GM23338 (cell line): ENCODE measurements at regions not wholly inside any gene's neighbourhood (a gene's known extent, or its start where the extent isn't known, plus 50 kb on each side); places are given as distances from the start of the nearest gene placed in this dataset.

Source experiments
- ATAC-seq: fragments of 200-7000 bp; cut with Tn5 transposase; 3 replicates; pipeline ENCODE4 v1.9.1; 2020
- DNase-seq: peaks from one replicate; pipeline ENCODE4 v3.0.0-alpha.2; 2015; ENCODE audit warnings: low spot score
- H2AFZ ChIP-seq: fragments of 200-600 bp; sonication (generic); 2 replicates; pipeline ENCODE4 v1.8.0; 2016; ENCODE audit warnings: antibody characterized with exemption, mild to moderate bottlenecking, moderate library complexity
- H3F3A ChIP-seq: fragments of 200-600 bp; sonication (generic); replicated peaks from 2 replicates; pipeline ENCODE4 v1.8.0; 2017; ENCODE audit warnings: antibody characterized with exemption, mixed run types, low read depth
- H3K27ac ChIP-seq: fragments of 200-600 bp; sonication (generic); 2 replicates; pipeline ENCODE4 v1.6.1; 2016; ENCODE audit warnings: low read depth
- H3K27me3 ChIP-seq: fragments of 200-600 bp; sonication (generic); 2 replicates; pipeline ENCODE4 v1.8.0; 2016; ENCODE audit warnings: mild to moderate bottlenecking, mixed run types, moderate library complexity; ENCODE audit not compliant: insufficient read depth
- H3K36me3 ChIP-seq: fragments of 200-600 bp; sonication (generic); 2 replicates; pipeline ENCODE4 v1.8.0; 2016; ENCODE audit warnings: mild to moderate bottlenecking; ENCODE audit not compliant: insufficient read depth
- H3K4me1 ChIP-seq: fragments of 200-600 bp; sonication (generic); 2 replicates; pipeline ENCODE4 v1.8.0; 2016; ENCODE audit warnings: mild to moderate bottlenecking, moderate library complexity; ENCODE audit not compliant: insufficient read depth
- H3K4me2 ChIP-seq: fragments of 200-600 bp; sonication (generic); 2 replicates; pipeline ENCODE4 v1.7.1; 2017; ENCODE audit warnings: mixed run types
- H3K4me3 ChIP-seq: fragments of 200-600 bp; sonication (generic); 2 replicates; pipeline ENCODE4 v1.6.1; 2016; ENCODE audit warnings: mixed run types
- H3K79me2 ChIP-seq: fragments of 200-600 bp; sonication (generic); replicated peaks from 2 replicates; pipeline ENCODE4 v1.8.0; 2017; ENCODE audit warnings: mild to moderate bottlenecking; ENCODE audit not compliant: insufficient read depth
- H3K9me2 ChIP-seq: fragments of 200-600 bp; sonication (generic); 2 replicates; pipeline ENCODE4 v1.8.0; 2017; ENCODE audit not compliant: insufficient read depth
- H4K20me1 ChIP-seq: fragments of 200-600 bp; sonication (generic); replicated peaks from 2 replicates; pipeline ENCODE4 v1.8.0; 2017; ENCODE audit warnings: mild to moderate bottlenecking; ENCODE audit not compliant: insufficient read depth
- H3K27ac Mint-ChIP-seq: 2 replicates; pipeline ENCODE4 v1.8.0; 2020; ENCODE audit warnings: inconsistent platforms, mild to moderate bottlenecking, moderate library complexity, mixed read lengths
- H3K27me3 Mint-ChIP-seq: 3 replicates; pipeline ENCODE4 v1.8.0; 2022; ENCODE audit warnings: low read depth, mild to moderate bottlenecking, moderate library complexity, mixed read lengths, inconsistent platforms; ENCODE audit not compliant: insufficient read depth, poor library complexity
- H3K36me3 Mint-ChIP-seq: 3 replicates; pipeline ENCODE4 v1.8.0; 2021; ENCODE audit warnings: low read depth, mild to moderate bottlenecking, inconsistent platforms, moderate library complexity, mixed read lengths
- H3K4me1 Mint-ChIP-seq: 3 replicates; pipeline ENCODE4 v1.8.0; 2020; ENCODE audit warnings: mild to moderate bottlenecking, inconsistent platforms, mixed read lengths
- H3K4me3 Mint-ChIP-seq: 3 replicates; pipeline ENCODE4 v1.8.0; 2021; ENCODE audit warnings: moderate library complexity, mild to moderate bottlenecking, inconsistent platforms, mixed read lengths
- H3K9me3 Mint-ChIP-seq: 3 replicates; pipeline ENCODE4 v1.8.0; 2020; ENCODE audit warnings: moderate library complexity, mild to moderate bottlenecking, inconsistent platforms, mixed read lengths
- CREB1 ChIP-seq: fragments of 250-450 bp; sonication (Bioruptor Pico); IDR thresholded peaks from 2 replicates; pipeline ENCODE4 v1.5.0; 2020; ENCODE audit warnings: low read depth, mild to moderate bottlenecking, moderate library complexity
- CTCF ChIP-seq, 2 experiments: fragments of 200-600 bp in 1 of 2; sonication (generic) in 1 of 2; conservative IDR thresholded peaks; 2 replicates each; pipeline versions ENCODE4 v1.5.1 to v1.6.1; 2016 to 2017; ENCODE audit warnings: antibody characterized with exemption in 2 of 2, low read depth in 2 of 2, mild to moderate bottlenecking in 2 of 2, moderate library complexity in 1 of 2
- ETS1 ChIP-seq: IDR thresholded peaks from 2 replicates; pipeline ENCODE4 v1.6.1; 2016; ENCODE audit warnings: antibody characterized with exemption
- EZH2 ChIP-seq: fragments of 200-600 bp; sonication (generic); IDR thresholded peaks from one replicate; pipeline ENCODE4 v1.8.0; 2017; ENCODE audit warnings: antibody characterized with exemption, mild to moderate bottlenecking, low read depth; ENCODE audit not compliant: unreplicated experiment
- EZH2phosphoT487 ChIP-seq: fragments of 200-600 bp; sonication (generic); IDR thresholded peaks from one replicate; pipeline ENCODE4 v1.8.1; 2018; ENCODE audit warnings: antibody characterized with exemption; ENCODE audit not compliant: unreplicated experiment
- JUNB ChIP-seq: IDR thresholded peaks from one replicate; pipeline ENCODE4 v1.6.1; 2016; ENCODE audit warnings: antibody characterized with exemption; ENCODE audit not compliant: unreplicated experiment
- NANOG ChIP-seq: IDR thresholded peaks from 2 replicates; pipeline ENCODE4 v1.6.1; 2016; ENCODE audit warnings: antibody characterized with exemption, borderline replicate concordance
- POLR2AphosphoS5 ChIP-seq: IDR thresholded peaks from 2 replicates; pipeline ENCODE4 v1.6.1; 2016; ENCODE audit warnings: antibody characterized with exemption, low read depth
- REST ChIP-seq: IDR thresholded peaks from one replicate; pipeline ENCODE4 v1.6.1; 2018; ENCODE audit warnings: antibody characterized with exemption; ENCODE audit not compliant: unreplicated experiment
- STAT1 ChIP-seq: IDR thresholded peaks from one replicate; pipeline ENCODE4 v1.6.1; 2016; ENCODE audit warnings: antibody characterized with exemption; ENCODE audit not compliant: unreplicated experiment
- ZNF114 ChIP-seq: fragments of 250-450 bp; sonication (Bioruptor Pico); IDR thresholded peaks from 2 replicates; pipeline ENCODE4 v1.5.0; 2020; ENCODE audit warnings: mild to moderate bottlenecking, moderate library complexity
- ZNF331 ChIP-seq: fragments of 250-450 bp; sonication (Bioruptor Pico); IDR thresholded peaks from 2 replicates; pipeline ENCODE4 v1.5.0; 2020; ENCODE audit warnings: low read depth, mild to moderate bottlenecking, moderate library complexity
- ZNF462 ChIP-seq: fragments of 250-450 bp; sonication (Bioruptor Pico); IDR thresholded peaks from 2 replicates; pipeline ENCODE4 v1.5.0; 2020; ENCODE audit warnings: mild to moderate bottlenecking, moderate library complexity

- no peak overlapping the region for H3K4me3 ChIP-seq
- H3K79me2 ChIP-seq: no peaks in the 10 kb centered on the region
- ATAC-seq (no peak), DNase-seq (no peak)
- Mint-ChIP-seq H3K4me1 (peaks cover 3% of the 10 kb centered on the region; the same call in 2 of the 3 replicates), H3K27me3 (peaks cover 2% of the 10 kb centered on the region), H3K27ac (no peak overlapping the region), H3K9me3 (no peaks in the 10 kb centered on the region), H3K4me3 (no peak overlapping the region), H3K36me3 (no peaks in the 10 kb centered on the region)
- no peaks in the 10 kb centered on the region for H3K27me3 ChIP-seq
- no peaks in the 10 kb centered on the region for H3K4me1 ChIP-seq
- H3F3A ChIP-seq: no peaks in the 10 kb centered on the region
- no peak overlapping the region for H3K4me2 ChIP-seq
- no peak overlapping the region for H2AFZ ChIP-seq
- 0 out of 2 replicates have a peak, but pooled peaks cover 5% of the 10 kb centered on the region for H3K9me2 ChIP-seq
- no peak for TF ChIP-seq STAT1
- no peak for TF ChIP-seq NANOG
- no peak for TF ChIP-seq CTCF (conservative IDR thresholded peaks at IDR 0.05; ENCODE audit: low read depth in 2 of 2)
- no peak for TF ChIP-seq REST
- TF ChIP-seq EZH2phosphoT487: no peak
- no peak for TF ChIP-seq JUNB
- TF ChIP-seq POLR2AphosphoS5: no peak
- TF ChIP-seq EZH2: no peak
- no peak for TF ChIP-seq ZNF331 (CRISPR knock-in tag)
- TF ChIP-seq CREB1 (CRISPR knock-in tag): no peak
- no peak for TF ChIP-seq ZNF114 (CRISPR knock-in tag)
- no peak for TF ChIP-seq ETS1
- TF ChIP-seq ZNF462 (CRISPR knock-in tag): no peak
- no peaks in the 10 kb centered on the region for H4K20me1 ChIP-seq
- no peak overlapping the region for H3K27ac ChIP-seq
- no peaks in the 10 kb centered on the region for H3K36me3 ChIP-seq
These were observed 56.5 kb upstream of the ADORA2B start for GRCh38 chr17:15888436-15888835.
